HepG2 (cell line): ENCODE measurements at regions not wholly inside any gene's neighbourhood (a gene's known extent, or its start where the extent isn't known, plus 50 kb on each side); places are given as distances from the start of the nearest gene placed in this dataset.

ENCODE experiments used
- JUN ChIP-seq: sonication (generic); formaldehyde crosslinking; IDR thresholded peaks from 2 replicates; pipeline ENCODE4 v1.4.0; 2020; ENCODE audit warnings: mild to moderate bottlenecking, missing genetic modification reagents
- KMT2A ChIP-seq: sonication (generic); formaldehyde crosslinking; IDR thresholded peaks from 2 replicates; pipeline ENCODE4 v1.4.0; 2020; ENCODE audit warnings: missing genetic modification reagents
- NR2F1 ChIP-seq, 2 experiments: fragments of 450-650 bp in 1 of 2; formaldehyde crosslinking in 1 of 2; IDR thresholded peaks; 2 replicates each; pipeline versions ENCODE4 v1.5.0 to v1.6.1; 2016 to 2020; ENCODE audit warnings: mild to moderate bottlenecking in 1 of 2, missing compliant biosample characterization in 1 of 2, missing genetic modification reagents in 1 of 2, moderate library complexity in 1 of 2
- NR2F6 ChIP-seq, 2 experiments: IDR thresholded peaks; 2 replicates each; pipeline ENCODE4 v1.6.1; 2016; ENCODE audit warnings: antibody characterized with exemption in 1 of 2, mild to moderate bottlenecking in 1 of 2
- RAD51 ChIP-seq: fragments of 450-650 bp; IDR thresholded peaks from 2 replicates; pipeline ENCODE4 v1.6.1; 2016; ENCODE audit warnings: borderline replicate concordance
- SNAPC4 ChIP-seq: sonication (generic); formaldehyde crosslinking; IDR thresholded peaks from 2 replicates; pipeline ENCODE4 v1.4.0; 2020; ENCODE audit warnings: mild to moderate bottlenecking, missing genetic modification reagents
- THAP11 ChIP-seq: IDR thresholded peaks from 2 replicates; pipeline ENCODE4 v1.6.1; 2016; ENCODE audit warnings: missing biosample characterization, missing genetic modification reagents
- ZBTB2 ChIP-seq: sonication (generic); formaldehyde crosslinking; IDR thresholded peaks from 2 replicates; pipeline ENCODE4 v1.8.0; 2022; ENCODE audit warnings: low read depth, missing genetic modification reagents
- ZBTB26 ChIP-seq: IDR thresholded peaks from 2 replicates; pipeline ENCODE4 v1.6.1; 2016; ENCODE audit warnings: missing compliant biosample characterization, missing genetic modification reagents, borderline replicate concordance
- ZC3H4 ChIP-seq: sonication (generic); formaldehyde crosslinking; IDR thresholded peaks from 2 replicates; pipeline ENCODE4 v1.4.0; 2020; ENCODE audit warnings: missing genetic modification reagents, borderline replicate concordance
- ZNF20 ChIP-seq: sonication (generic); formaldehyde crosslinking; IDR thresholded peaks from 2 replicates; pipeline ENCODE4 v1.4.0; 2020; ENCODE audit warnings: mild to moderate bottlenecking, moderate library complexity, missing genetic modification reagents
- ZNF770 ChIP-seq: sonication (generic); formaldehyde crosslinking; IDR thresholded peaks from 2 replicates; pipeline ENCODE4 v1.5.0; 2020; ENCODE audit warnings: mild to moderate bottlenecking, missing genetic modification reagents

- TF ChIP-seq KMT2A (CRISPR knock-in tag), result no peak
- TF ChIP-seq RAD51, result no peak
- TF ChIP-seq ZBTB26 (CRISPR knock-in tag), result no peak
- no peak for TF ChIP-seq ZC3H4 (CRISPR knock-in tag)
- TF ChIP-seq ZBTB2 (CRISPR knock-in tag), result no peak
- TF ChIP-seq THAP11 (CRISPR knock-in tag), result no peak
- no peak for TF ChIP-seq ZNF770 (CRISPR knock-in tag)
- no peak for TF ChIP-seq JUN (CRISPR knock-in tag)
- TF ChIP-seq NR2F6 (IDR thresholded peaks at IDR 0.05), result no peak
- TF ChIP-seq NR2F6 (CRISPR knock-in tag; IDR thresholded peaks at IDR 0.05), result no peak
- TF ChIP-seq SNAPC4 (CRISPR knock-in tag), result no peak
- TF ChIP-seq ZNF20 (CRISPR knock-in tag), result no peak
- TF ChIP-seq NR2F1 (CRISPR knock-in tag; IDR thresholded peaks at IDR 0.05), result no peak
Measured at GRCh38 chr13:109395014-109395413, 391.4 kb downstream of the IRS2 start.
